Naive B cell (primary cell): ENCODE measurements at regions not wholly inside any gene's neighbourhood (a gene's known extent, or its start where the extent isn't known, plus 50 kb on each side); places are given as distances from the start of the nearest gene placed in this dataset.
A peak's percentile ranks its signal among the peaks of the same experiment; 100 is the strongest.

Experiments used
- ATAC-seq, 2 donors: fragments of 150-1000 bp; cut with Tn5 transposase; 2 replicates each; pipeline ENCODE4 v1.10.0; 2021; ENCODE audit warnings: low read depth in 2 of 2, mild to moderate bottlenecking in 2 of 2, moderate library complexity in 2 of 2
- DNase-seq: peaks from one replicate; pipeline ENCODE4 v3.0.0; 2022
- H3K27ac Mint-ChIP-seq, 6 donors: one replicate each; pipeline ENCODE4 v1.8.0; 2020 to 2022; ENCODE audit warnings: mild to moderate bottlenecking in 6 of 6, mixed read lengths in 6 of 6, moderate library complexity in 5 of 6, inconsistent platforms in 2 of 6
- H3K27me3 Mint-ChIP-seq, 3 donors: one replicate each; pipeline ENCODE4 v1.8.0; 2021 to 2022; ENCODE audit warnings: mixed read lengths in 3 of 3, mild to moderate bottlenecking in 1 of 3
- H3K36me3 Mint-ChIP-seq, 2 donors: one replicate each; pipeline ENCODE4 v1.8.0; 2020 to 2022; ENCODE audit warnings: mixed read lengths in 2 of 2, inconsistent platforms in 1 of 2, mild to moderate bottlenecking in 1 of 2
- H3K4me1 Mint-ChIP-seq, 3 donors: one replicate each; pipeline ENCODE4 v1.8.0; 2020 to 2022; ENCODE audit warnings: mixed read lengths in 3 of 3, inconsistent platforms in 1 of 3, mild to moderate bottlenecking in 1 of 3, moderate library complexity in 1 of 3
- H3K4me3 Mint-ChIP-seq, 8 donors: one replicate each; pipeline ENCODE4 v1.8.0; 2020 to 2022; ENCODE audit warnings: mild to moderate bottlenecking in 8 of 8, mixed read lengths in 8 of 8, moderate library complexity in 8 of 8, inconsistent platforms in 2 of 8
- H3K9me3 Mint-ChIP-seq, 7 donors: one replicate each; pipeline ENCODE4 v1.8.0; 2020 to 2022; ENCODE audit warnings: mixed read lengths in 7 of 7, mild to moderate bottlenecking in 5 of 7, inconsistent platforms in 2 of 7, moderate library complexity in 1 of 7

DNA sequence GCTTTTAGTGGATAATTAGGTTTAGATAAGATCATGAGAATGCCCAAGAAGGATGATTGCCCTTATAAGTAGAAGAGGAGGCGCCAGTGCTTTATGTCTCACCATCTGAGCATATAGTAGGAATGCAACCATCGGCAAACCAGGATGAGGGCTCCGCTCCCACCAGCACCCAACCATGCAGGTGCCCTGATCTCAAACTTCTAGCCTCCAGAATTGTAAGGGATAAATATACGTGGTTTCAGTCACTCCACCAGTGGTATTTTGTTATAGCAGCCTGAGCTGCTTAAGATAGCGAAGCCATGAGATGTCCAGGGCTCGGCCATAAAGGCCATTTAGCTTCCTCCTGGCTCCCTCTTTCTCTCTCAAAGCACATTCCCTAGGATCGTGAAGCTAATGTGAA is 413.9 kb downstream of the MZT1 start:
- ATAC-seq, result no peak
- DNase-seq, result no peak
- no peaks in the 10 kb centered on the region for H3K4me1 Mint-ChIP-seq
- H3K27me3 Mint-ChIP-seq, result no peaks in the 10 kb centered on the region
- peaks cover 0 to 3% (median 0%) of the 10 kb centered on the region in 7 donors for H3K9me3 Mint-ChIP-seq
- no peak overlapping the region for H3K4me3 Mint-ChIP-seq
- no peak overlapping the region for H3K27ac Mint-ChIP-seq
- no peaks in the 10 kb centered on the region for H3K36me3 Mint-ChIP-seq

DNA sequence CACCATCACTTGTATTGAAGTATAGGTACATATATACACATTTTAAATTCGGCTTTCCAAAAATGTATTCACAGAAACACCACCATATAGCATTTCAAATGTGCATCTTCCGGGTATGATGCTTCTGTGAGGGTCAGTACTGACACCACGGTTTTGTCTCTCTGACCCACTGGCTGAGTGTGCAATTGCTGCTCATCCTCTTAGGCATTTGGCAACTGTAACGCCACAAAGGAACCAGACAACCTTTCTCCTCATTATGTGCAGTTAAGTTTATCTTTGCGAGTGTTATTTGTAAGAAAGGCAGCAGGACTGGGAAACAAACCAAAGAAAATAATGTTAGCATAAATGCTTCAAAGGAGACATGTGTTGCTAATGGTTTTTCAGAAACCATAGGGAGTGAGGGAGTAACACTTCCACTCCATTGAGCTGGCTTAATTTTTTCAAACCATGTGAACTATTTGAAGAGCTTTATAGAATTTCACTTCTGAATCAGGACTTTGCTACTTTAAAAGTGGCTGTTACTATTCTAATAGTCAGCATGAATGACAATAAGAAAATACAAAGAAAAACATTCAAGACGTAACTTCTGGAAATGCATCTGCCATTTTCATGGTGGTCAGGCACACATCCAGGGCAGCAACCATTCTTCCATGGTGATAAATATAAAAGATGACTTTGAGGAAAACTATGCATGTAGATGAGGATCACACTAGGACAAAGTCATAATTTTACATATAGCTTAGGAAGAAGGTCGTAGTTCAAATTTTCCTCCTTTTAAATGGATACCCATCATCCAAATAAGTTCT is 423.3 kb downstream of the MZT1 start:
- Mint-ChIP-seq H3K27ac (no peak overlapping the region), H3K4me3 (no peak overlapping the region), H3K36me3 (no peaks in the 10 kb centered on the region), H3K4me1 (no peaks in the 10 kb centered on the region), H3K27me3 (no peaks in the 10 kb centered on the region), H3K9me3 (peaks cover 0 to 7% (median 1%) of the 10 kb centered on the region in 7 donors)
- DNase-seq (no peak), ATAC-seq (no peak)

DNA sequence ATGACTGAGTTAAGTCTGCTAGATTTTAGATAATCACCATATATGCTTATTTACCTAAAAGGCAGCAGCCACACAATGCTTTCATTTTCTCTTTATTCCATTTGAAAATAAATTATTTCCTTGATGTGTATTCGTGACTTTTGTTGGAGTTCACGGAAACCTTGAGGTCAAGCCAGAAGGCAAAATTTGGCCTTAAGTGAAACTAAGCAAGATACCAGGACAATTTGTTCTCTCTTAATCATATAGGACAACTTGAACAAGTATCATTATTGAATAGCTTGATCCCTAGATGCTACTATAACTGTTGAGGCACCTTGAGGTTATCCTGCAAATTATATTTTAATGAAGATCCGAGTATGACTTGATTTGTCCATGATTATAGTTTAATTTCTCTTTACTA is 429.2 kb upstream of the DACH1 start:
- ATAC-seq (no peak), DNase-seq (no peak)
- no peak overlapping the region for H3K27ac Mint-ChIP-seq
- no peak overlapping the region for H3K4me3 Mint-ChIP-seq
- H3K36me3 Mint-ChIP-seq, result no peaks in the 10 kb centered on the region
- peaks cover 2 to 24% (median 3%) of the 10 kb centered on the region in 7 donors for H3K9me3 Mint-ChIP-seq
- no peaks in the 10 kb centered on the region for H3K4me1 Mint-ChIP-seq
- no peaks in the 10 kb centered on the region for H3K27me3 Mint-ChIP-seq

DNA sequence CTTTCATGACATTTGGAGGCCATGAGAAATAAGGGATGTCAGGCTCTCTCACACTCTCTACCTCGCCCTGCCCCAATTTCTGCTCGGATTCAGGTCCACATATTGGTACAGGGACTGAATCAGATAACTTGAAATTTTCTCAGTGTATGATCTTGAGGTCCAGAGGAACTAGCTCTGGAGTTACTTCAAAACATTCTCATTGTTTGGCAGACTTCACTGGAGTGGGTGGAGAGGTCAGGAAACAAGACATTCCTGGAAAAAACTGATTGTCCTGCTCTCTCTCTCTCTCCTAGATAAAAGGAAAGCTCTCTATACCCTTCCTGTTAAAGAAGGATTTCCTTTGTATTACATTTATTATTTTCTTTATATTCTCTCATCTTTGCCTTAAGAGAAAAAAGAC is 428.1 kb upstream of the DACH1 start:
- Mint-ChIP-seq H3K36me3 (no peaks in the 10 kb centered on the region), H3K4me3 (no peak overlapping the region), H3K27me3 (no peaks in the 10 kb centered on the region), H3K4me1 (no peaks in the 10 kb centered on the region), H3K27ac (peak overlapping the region in 1 of 6 donors; percentile 49), H3K9me3 (peaks cover 2 to 24% (median 4%) of the 10 kb centered on the region in 7 donors)
- ATAC-seq (no peak), DNase-seq (no peak)

DNA sequence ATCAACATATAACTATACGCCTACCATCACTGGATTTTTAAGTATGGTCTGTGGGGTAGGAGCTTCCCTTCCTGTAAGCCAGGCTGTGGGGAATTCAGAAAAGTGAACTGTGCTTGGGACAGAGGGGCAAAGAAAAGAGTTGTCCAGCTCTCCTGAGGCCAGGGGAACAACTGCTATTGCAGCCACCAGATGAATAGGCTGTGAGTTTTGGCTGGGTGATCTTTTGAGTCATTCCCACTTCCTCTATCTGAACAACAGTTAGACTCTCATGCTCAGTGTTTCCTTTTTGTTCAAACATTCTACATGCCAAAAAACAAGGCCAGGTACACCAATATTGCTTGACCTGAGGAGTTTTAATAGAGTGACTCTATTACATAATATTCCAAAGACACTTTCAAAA is 426.2 kb upstream of the DACH1 start:
- Mint-ChIP-seq H3K36me3 (no peaks in the 10 kb centered on the region), H3K4me3 (no peak overlapping the region), H3K27ac (no peak overlapping the region), H3K27me3 (no peaks in the 10 kb centered on the region), H3K9me3 (peaks cover 2 to 29% (median 8%) of the 10 kb centered on the region in 7 donors), H3K4me1 (no peaks in the 10 kb centered on the region)
- DNase-seq (no peak), ATAC-seq (no peak)

DNA sequence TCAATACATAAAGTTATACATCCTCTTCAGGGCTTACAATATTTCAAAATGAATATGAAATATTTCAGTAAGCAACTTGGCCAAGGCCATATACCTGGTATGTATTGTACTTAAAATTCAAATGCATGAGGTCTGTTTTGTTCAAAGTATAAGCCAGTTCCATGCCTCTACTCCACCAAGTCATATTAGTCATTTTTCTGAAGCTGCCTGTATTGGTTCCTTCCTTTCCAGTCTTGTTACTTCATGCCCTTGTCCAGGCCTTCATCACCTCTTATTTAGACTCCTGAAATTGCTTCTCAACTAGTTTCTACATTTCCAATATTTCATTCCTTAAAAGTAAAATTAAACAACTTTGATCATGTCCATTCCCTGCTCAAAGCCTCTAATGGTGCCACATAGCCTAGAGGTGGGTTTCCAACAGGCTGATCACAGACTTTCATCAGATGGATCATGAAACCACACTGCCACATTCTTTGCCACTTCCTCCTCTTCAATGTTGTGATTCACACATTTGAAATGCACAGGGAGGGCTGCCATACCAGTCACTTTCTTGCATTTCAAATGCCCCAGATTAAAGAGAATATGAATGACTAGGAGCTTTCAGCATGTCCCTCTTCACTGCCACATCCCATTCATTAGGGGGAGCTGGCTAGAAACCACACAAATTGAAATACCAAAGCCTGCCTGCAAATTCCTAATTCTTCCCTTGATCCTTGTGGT is 424.1 kb upstream of the DACH1 start:
- Mint-ChIP-seq H3K27ac (no peak overlapping the region), H3K27me3 (no peaks in the 10 kb centered on the region), H3K36me3 (no peaks in the 10 kb centered on the region), H3K4me3 (no peak overlapping the region), H3K9me3 (peaks cover 3 to 29% (median 8%) of the 10 kb centered on the region in 7 donors), H3K4me1 (no peaks in the 10 kb centered on the region)
- DNase-seq (no peak), ATAC-seq (no peak)

DNA sequence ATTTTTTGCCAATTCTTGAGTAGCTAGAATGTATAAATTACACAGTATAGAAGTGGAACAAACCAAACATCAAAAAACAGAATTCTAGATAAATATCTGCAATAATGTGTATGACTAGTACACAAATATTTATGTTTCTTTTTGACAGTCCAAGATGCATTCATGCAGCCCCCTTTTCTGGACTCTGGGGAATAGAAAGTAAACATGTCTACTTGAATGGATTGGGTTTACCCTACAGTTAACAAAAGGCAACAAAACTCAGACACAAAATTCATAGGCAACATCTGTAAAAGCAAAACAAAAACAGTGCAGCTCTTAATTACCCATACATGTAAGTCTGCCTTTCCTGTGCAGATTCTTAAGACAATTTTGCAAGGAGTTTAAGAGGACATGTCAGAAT is 419.4 kb upstream of the DACH1 start:
- no peak overlapping the region for H3K27ac Mint-ChIP-seq
- no peaks in the 10 kb centered on the region for H3K36me3 Mint-ChIP-seq
- no peaks in the 10 kb centered on the region for H3K4me1 Mint-ChIP-seq
- H3K27me3 Mint-ChIP-seq, result no peaks in the 10 kb centered on the region
- no peak overlapping the region for H3K4me3 Mint-ChIP-seq
- peaks cover 0 to 9% (median 5%) of the 10 kb centered on the region in 7 donors for H3K9me3 Mint-ChIP-seq
- DNase-seq (no peak), ATAC-seq (no peak)

DNA sequence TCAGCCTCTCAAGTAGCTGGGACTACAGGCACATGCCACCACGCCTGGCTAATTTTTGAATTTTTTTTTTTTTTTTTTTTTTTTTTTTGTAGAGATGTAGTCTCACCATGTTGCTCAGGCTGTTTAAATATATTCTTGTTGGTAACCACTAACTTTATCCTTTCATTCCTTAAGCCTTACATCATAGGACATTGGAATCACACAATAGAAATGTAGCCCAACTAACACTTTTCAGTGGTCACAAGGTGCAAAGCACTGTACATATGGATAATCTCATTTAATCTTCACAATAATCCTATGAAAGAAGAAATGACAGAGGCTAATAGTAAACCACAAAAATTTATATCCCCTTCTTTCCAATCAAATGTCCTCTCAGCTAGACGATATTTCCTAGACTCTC is 417.8 kb upstream of the DACH1 start:
- H3K9me3 Mint-ChIP-seq, result peaks cover 0 to 9% (median 4%) of the 10 kb centered on the region in 7 donors
- no peak overlapping the region for H3K27ac Mint-ChIP-seq

DNA sequence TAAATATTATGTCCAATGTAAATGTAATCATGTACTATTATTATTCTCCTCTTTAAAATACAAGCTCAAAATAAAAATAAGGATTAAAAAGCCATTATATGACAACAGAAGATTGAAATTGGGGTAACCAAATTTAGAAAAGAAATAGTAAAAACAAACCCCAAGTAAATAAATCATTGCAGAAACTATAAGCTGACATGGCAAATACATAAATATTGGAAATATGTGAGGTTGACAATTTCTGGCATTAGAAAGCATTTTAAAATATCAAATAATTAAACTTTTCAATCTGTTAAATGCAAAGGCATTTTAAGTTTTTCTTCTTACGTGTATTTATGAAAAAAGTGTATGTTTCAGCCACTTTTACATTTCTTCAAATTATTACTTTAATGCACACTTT is 394.7 kb upstream of the DACH1 start:
- peaks cover 3 to 18% (median 6%) of the 10 kb centered on the region in 7 donors for H3K9me3 Mint-ChIP-seq
- no peaks in the 10 kb centered on the region for H3K27me3 Mint-ChIP-seq
- DNase-seq (no peak), ATAC-seq (no peak)
- H3K27ac Mint-ChIP-seq, result no peak overlapping the region
- H3K36me3 Mint-ChIP-seq, result no peaks in the 10 kb centered on the region
- no peak overlapping the region for H3K4me3 Mint-ChIP-seq
- no peaks in the 10 kb centered on the region for H3K4me1 Mint-ChIP-seq

More for the DNA sequence above, 417.8 kb upstream of the DACH1 start:
- Mint-ChIP-seq H3K36me3 (no peaks in the 10 kb centered on the region), H3K4me3 (no peak overlapping the region), H3K4me1 (no peaks in the 10 kb centered on the region), H3K27me3 (no peaks in the 10 kb centered on the region)
- ATAC-seq (no peak), DNase-seq (no peak)

DNA sequence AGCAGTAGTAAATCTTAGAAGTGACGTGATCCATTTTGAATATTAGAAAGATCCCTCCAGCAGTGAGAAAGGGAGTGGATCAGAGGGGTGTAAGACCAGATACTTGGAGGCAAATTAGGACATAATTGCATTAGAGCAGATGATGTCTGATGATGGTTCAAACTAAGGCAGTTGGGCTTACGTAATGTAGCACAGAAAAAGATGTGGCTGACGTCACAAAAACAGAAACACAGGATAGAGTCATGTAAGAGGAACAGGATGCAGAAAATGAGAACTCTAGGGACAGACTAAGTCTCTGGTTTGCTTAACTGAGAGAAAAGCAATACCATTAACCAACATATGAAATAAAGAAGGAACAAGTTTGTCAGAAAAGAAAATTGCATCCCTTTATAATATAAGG is 392.5 kb upstream of the DACH1 start:
- H3K9me3 Mint-ChIP-seq, result peaks cover 0 to 18% (median 3%) of the 10 kb centered on the region in 7 donors
- H3K36me3 Mint-ChIP-seq, result no peaks in the 10 kb centered on the region
- H3K27ac Mint-ChIP-seq, result no peak overlapping the region
- ATAC-seq, result no peak
- H3K4me3 Mint-ChIP-seq, result no peak overlapping the region
- no peak for DNase-seq
- no peaks in the 10 kb centered on the region for H3K4me1 Mint-ChIP-seq
- H3K27me3 Mint-ChIP-seq, result no peaks in the 10 kb centered on the region

DNA sequence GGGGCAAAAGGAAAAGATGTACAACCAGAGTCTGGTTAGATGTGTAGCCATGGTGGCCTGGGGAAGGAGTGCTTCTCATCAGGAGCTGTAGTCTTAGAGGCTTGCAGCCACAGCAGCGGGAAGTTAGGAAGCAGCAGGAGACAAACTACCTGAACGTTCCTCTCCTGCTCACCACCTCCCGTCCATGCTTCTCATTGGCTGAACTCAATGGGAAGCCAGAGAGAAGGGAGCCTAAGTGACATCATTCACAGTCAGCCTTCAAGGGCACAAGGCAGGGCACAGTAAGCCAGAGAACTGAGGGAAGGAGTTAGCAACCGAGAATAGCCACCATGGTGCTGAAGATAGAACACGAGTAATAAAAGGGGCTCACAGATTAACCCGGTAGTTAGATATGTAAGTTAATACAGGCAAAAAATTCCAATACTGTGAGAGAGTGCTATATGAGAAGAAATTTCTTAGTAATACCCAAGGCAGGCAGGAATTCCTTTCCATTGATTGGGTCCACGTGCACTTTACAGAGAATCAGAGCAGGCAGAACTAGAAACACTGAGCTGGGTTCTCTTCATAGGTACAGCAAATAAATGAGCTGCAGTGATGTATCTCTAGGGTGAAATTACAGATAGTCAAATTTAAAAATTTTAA is 391.5 kb upstream of the DACH1 start:
- no peaks in the 10 kb centered on the region for H3K4me1 Mint-ChIP-seq
- no peak for ATAC-seq
- no peaks in the 10 kb centered on the region for H3K36me3 Mint-ChIP-seq
- no peaks in the 10 kb centered on the region for H3K27me3 Mint-ChIP-seq
- H3K27ac Mint-ChIP-seq, result peak overlapping the region in 1 of 6 donors; percentile 4
- no peak for DNase-seq
- no peak overlapping the region for H3K4me3 Mint-ChIP-seq
- peaks cover 0 to 13% (median 3%) of the 10 kb centered on the region in 7 donors for H3K9me3 Mint-ChIP-seq

DNA sequence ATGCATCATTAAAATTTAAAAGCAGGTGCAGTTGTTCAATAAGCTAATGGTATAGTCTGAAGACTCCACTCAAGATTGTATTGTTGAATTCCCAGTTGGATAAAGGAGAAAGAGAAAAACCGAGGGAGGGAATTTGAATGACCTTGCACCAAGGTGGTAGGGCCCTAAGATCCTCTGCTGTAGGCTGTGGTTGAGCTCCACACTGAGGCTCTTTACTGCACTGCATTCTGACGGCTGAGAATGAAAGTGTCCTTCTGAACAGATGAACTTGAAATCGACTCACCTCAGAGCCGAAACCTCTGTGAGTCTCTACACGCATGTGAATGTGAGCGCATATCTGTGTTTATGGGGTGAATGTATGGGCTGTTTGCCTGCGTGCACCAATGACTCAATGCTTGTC is 388.9 kb upstream of the DACH1 start:
- H3K27me3 Mint-ChIP-seq, result no peaks in the 10 kb centered on the region
- no peak for ATAC-seq
- no peak overlapping the region for H3K27ac Mint-ChIP-seq
- H3K4me1 Mint-ChIP-seq, result no peaks in the 10 kb centered on the region
- no peak for DNase-seq
- H3K4me3 Mint-ChIP-seq, result no peak overlapping the region
- no peaks in the 10 kb centered on the region for H3K36me3 Mint-ChIP-seq
- H3K9me3 Mint-ChIP-seq, result peaks cover 0 to 19% (median 0%) of the 10 kb centered on the region in 7 donors

DNA sequence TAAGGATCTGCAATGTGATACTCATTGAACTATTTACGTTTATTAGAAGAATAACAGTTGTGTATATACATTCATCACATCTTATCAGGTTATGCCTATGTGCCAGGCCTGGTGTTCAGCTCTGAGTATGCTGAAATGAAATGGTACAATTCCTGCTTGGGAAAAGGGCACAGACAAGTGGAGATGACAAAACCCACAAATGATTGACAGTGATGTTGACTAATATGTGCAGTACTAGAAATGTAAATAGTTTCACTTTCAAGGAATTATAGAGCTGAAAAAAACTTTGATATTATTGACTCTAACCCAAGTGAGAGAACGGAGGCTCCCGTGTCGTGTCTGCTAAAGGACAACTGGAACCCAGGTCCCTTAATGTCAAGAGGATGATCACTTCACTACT is 386.8 kb upstream of the DACH1 start:
- Mint-ChIP-seq H3K27ac (no peak overlapping the region), H3K4me3 (no peak overlapping the region), H3K36me3 (no peaks in the 10 kb centered on the region), H3K9me3 (peaks cover 0 to 12% (median 0%) of the 10 kb centered on the region in 7 donors), H3K4me1 (no peaks in the 10 kb centered on the region), H3K27me3 (no peaks in the 10 kb centered on the region)
- no peak for ATAC-seq
- DNase-seq, result no peak

DNA sequence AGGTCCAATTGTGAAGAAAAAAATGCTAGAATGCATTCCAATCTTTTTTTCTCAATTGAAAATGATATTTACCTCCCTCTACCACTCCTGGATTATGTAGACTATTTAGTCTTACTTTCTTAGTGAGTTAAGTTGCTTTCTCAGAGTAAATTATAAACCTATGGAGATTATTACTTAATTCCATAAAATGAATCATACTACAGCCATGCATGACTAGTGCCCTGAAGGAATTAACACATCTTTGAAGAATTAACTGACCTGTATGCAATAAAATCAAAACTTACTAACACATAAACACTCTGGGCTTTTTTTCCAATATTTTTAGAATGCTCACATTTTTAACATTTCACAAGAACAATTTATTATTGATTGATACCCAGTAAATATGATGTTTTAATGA is 379.4 kb upstream of the DACH1 start:
- H3K4me3 Mint-ChIP-seq, result no peak overlapping the region
- ATAC-seq (no peak), DNase-seq (no peak)
- H3K4me1 Mint-ChIP-seq, result no peaks in the 10 kb centered on the region
- no peaks in the 10 kb centered on the region for H3K36me3 Mint-ChIP-seq
- H3K9me3 Mint-ChIP-seq, result peaks cover 0 to 3% (median 0%) of the 10 kb centered on the region in 7 donors
- no peak overlapping the region for H3K27ac Mint-ChIP-seq
- H3K27me3 Mint-ChIP-seq, result no peaks in the 10 kb centered on the region
